Colonic mucosa (tissue), 4 donors: ENCODE measurements at regions not wholly inside any gene's neighbourhood (a gene's known extent, or its start where the extent isn't known, plus 50 kb on each side); places are given as distances from the start of the nearest gene placed in this dataset.
A peak's percentile ranks its signal among the peaks of the same experiment; 100 is the strongest.

Experiments
- DNase-seq: peaks from one replicate; pipeline ENCODE4 v3.0.0-alpha.2; 2020
- H3K27ac ChIP-seq: fragments of 200-600 bp; one replicate; pipeline ENCODE4 v1.8.0; 2021
- H3K27me3 ChIP-seq: fragments of 200-600 bp; one replicate; pipeline ENCODE4 v1.8.0; 2021
- H3K36me3 ChIP-seq: fragments of 200-600 bp; one replicate; pipeline ENCODE4 v1.8.0; 2021
- H3K4me1 ChIP-seq: fragments of 200-600 bp; one replicate; pipeline ENCODE4 v1.8.0; 2021; ENCODE audit warnings: mild to moderate bottlenecking
- H3K4me3 ChIP-seq: fragments of 200-600 bp; one replicate; pipeline ENCODE4 v1.8.0; 2021
- H3K9ac ChIP-seq, 2 donors: one replicate each; pipeline ENCODE4 v1.7.0; 2013; ENCODE audit warnings: control low read depth in 2 of 2, low read depth in 2 of 2, low read length in 2 of 2
- H3K9me3 ChIP-seq: fragments of 200-600 bp; one replicate; pipeline ENCODE4 v1.8.0; 2021
- intact Hi-C: fragments of 100-400 bp; cut with DNase I; formaldehyde crosslinking; loops from one replicate; pipeline ENCODE4 v1.14.1; 2022
- TF ChIP-seq, protein P1 (sequence below): fragments of 200-600 bp; IDR thresholded peaks from one replicate; pipeline ENCODE4 v1.8.0; 2022; ENCODE audit warnings: antibody characterized with exemption, mild to moderate bottlenecking
- donor health status: healthy.
- donor health status: DM: no; HTN: no; CAD: no.
- donor health status: DM: no; HTN: no; CAD: no.

GRCh38 chr4:56200275-56200674, 187.0 kb downstream of the AASDH start:
- Histone ChIP-seq H3K4me3 (no peak overlapping the region), H3K4me1 (no peaks in the 10 kb centered on the region), H3K36me3 (no peaks in the 10 kb centered on the region), H3K27me3 (no peaks in the 10 kb centered on the region), H3K9ac (no peak overlapping the region), H3K27ac (no peak overlapping the region), H3K9me3 (no peaks in the 10 kb centered on the region)
- TF ChIP-seq, protein P1, sequence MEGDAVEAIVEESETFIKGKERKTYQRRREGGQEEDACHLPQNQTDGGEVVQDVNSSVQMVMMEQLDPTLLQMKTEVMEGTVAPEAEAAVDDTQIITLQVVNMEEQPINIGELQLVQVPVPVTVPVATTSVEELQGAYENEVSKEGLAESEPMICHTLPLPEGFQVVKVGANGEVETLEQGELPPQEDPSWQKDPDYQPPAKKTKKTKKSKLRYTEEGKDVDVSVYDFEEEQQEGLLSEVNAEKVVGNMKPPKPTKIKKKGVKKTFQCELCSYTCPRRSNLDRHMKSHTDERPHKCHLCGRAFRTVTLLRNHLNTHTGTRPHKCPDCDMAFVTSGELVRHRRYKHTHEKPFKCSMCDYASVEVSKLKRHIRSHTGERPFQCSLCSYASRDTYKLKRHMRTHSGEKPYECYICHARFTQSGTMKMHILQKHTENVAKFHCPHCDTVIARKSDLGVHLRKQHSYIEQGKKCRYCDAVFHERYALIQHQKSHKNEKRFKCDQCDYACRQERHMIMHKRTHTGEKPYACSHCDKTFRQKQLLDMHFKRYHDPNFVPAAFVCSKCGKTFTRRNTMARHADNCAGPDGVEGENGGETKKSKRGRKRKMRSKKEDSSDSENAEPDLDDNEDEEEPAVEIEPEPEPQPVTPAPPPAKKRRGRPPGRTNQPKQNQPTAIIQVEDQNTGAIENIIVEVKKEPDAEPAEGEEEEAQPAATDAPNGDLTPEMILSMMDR = no peak
- no peak for DNase-seq
- intact Hi-C loops = no loop called here

GRCh38 chr4:56198265-56198664, 189.0 kb downstream of the AASDH start:
- no peak overlapping the region for H3K9ac ChIP-seq
- no peak for DNase-seq
- no peaks in the 10 kb centered on the region for H3K27me3 ChIP-seq
- H3K36me3 ChIP-seq = no peaks in the 10 kb centered on the region
- H3K27ac ChIP-seq = no peak overlapping the region
- no peaks in the 10 kb centered on the region for H3K4me1 ChIP-seq
- TF ChIP-seq, protein P1 = no peak
- intact Hi-C loops = no loop called here
- no peaks in the 10 kb centered on the region for H3K9me3 ChIP-seq
- H3K4me3 ChIP-seq = no peak overlapping the region

DNA sequence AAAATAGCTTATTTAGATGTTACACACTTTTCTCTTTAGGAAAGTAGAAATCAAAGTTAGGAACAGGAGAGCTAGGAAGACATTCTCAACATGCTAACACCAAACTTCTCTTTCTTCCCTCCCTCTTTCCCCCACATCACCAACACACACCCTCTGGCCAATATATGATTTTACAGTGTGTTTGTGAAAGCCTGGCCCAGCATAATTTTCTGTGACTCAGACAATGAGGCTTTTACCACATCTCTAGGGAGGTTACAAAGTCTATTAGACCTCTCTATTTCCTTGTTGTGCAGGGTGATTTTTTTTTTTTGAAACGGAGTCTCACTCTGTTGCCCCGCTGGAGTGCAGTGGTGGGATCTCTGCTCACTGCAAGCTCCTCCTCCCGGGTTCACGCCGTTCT, 189.9 kb downstream of the AASDH start:
- Histone ChIP-seq H3K27ac (peak overlapping the region; percentile 58), H3K4me1 (no peaks in the 10 kb centered on the region), H3K27me3 (no peaks in the 10 kb centered on the region), H3K36me3 (no peaks in the 10 kb centered on the region), H3K4me3 (no peak overlapping the region), H3K9ac (peak overlapping the region in 1 of 2 donors; percentile 61), H3K9me3 (no peaks in the 10 kb centered on the region)
- peak; percentile 48 for DNase-seq
- intact Hi-C loops = no loop called here
- TF ChIP-seq, protein P1 = no peak

GRCh38 chr4:56195025-56195424, 192.3 kb downstream of the AASDH start:
- Histone ChIP-seq H3K27me3 (no peaks in the 10 kb centered on the region), H3K36me3 (no peaks in the 10 kb centered on the region), H3K9ac (no peak overlapping the region), H3K9me3 (no peaks in the 10 kb centered on the region), H3K4me3 (no peak overlapping the region), H3K4me1 (no peaks in the 10 kb centered on the region), H3K27ac (no peak overlapping the region)
- TF ChIP-seq, protein P1 = no peak
- no peak for DNase-seq
- intact Hi-C loops = no loop called here

DNA sequence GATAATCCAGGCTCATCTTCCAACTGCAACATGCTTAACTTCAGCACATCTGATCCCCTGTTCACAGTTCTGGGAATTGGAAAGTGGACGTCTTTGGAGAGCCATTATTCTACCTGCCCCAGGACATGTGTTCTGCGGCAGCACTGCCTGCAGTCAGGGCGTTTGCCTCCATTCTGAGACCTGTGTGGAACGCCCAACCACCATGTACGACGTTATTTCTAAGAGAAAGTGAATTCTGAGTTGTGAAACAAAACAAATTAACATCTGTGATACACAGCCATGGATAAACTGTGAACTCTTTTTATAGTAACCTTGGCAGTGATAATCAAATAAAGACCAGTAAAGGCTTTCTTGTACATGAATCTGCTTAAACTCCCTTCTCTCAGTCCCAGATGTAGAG, 195.8 kb downstream of the AASDH start:
- H3K36me3 ChIP-seq = no peaks in the 10 kb centered on the region
- H3K4me1 ChIP-seq = no peaks in the 10 kb centered on the region
- H3K9ac ChIP-seq = no peak overlapping the region
- H3K9me3 ChIP-seq = no peaks in the 10 kb centered on the region
- TF ChIP-seq, protein P1 = no peak
- no peak overlapping the region for H3K27ac ChIP-seq
- no peak for DNase-seq
- intact Hi-C loops = no loop called here
- no peaks in the 10 kb centered on the region for H3K27me3 ChIP-seq
- H3K4me3 ChIP-seq = no peak overlapping the region

- H3K9ac ChIP-seq = no peak overlapping the region
- no peaks in the 10 kb centered on the region for H3K36me3 ChIP-seq
- TF ChIP-seq, protein P1 = no peak
- no peak overlapping the region for H3K4me3 ChIP-seq
- H3K27ac ChIP-seq = no peak overlapping the region
- intact Hi-C loops = no loop called here
- no peaks in the 10 kb centered on the region for H3K9me3 ChIP-seq
- no peaks in the 10 kb centered on the region for H3K27me3 ChIP-seq
- H3K4me1 ChIP-seq = no peaks in the 10 kb centered on the region
- DNase-seq = no peak
Observed at GRCh38 chr4:56187688-56188087, 199.6 kb downstream of the AASDH start.
